Karpas-422 (cell line): ENCODE measurements at regions not wholly inside any gene's neighbourhood (a gene's known extent, or its start where the extent isn't known, plus 50 kb on each side); places are given as distances from the start of the nearest gene placed in this dataset.
"Not testable (repeated sequence)": the region's sequence is repeated elsewhere in the genome, so short reads cannot be mapped to it uniquely, and the experiment has no call there.

Experiments used
- DNase-seq: peaks from one replicate; pipeline ENCODE4 v3.0.0-alpha.2; 2015
- H2AFZ ChIP-seq: fragments of 200-600 bp; sonication (generic); 2 replicates; pipeline ENCODE4 v1.6.1; 2014; ENCODE audit warnings: antibody characterized with exemption, low read length, mixed read lengths
- H3K27ac ChIP-seq: fragments of 200-600 bp; sonication (generic); 2 replicates; pipeline ENCODE4 v1.5.1; 2014; ENCODE audit warnings: mild to moderate bottlenecking, low read length, moderate library complexity
- H3K27me3 ChIP-seq: fragments of 200-600 bp; sonication (generic); 2 replicates; pipeline ENCODE4 v1.6.1; 2014; ENCODE audit warnings: low read length, mixed read lengths
- H3K36me3 ChIP-seq: fragments of 200-600 bp; sonication (generic); 2 replicates; pipeline ENCODE4 v1.6.1; 2014; ENCODE audit warnings: low read length, mixed read lengths; ENCODE audit not compliant: insufficient read depth
- H3K4me1 ChIP-seq: fragments of 200-600 bp; sonication (generic); 2 replicates; pipeline ENCODE4 v1.6.1; 2014; ENCODE audit warnings: mild to moderate bottlenecking, low read length, mixed read lengths
- H3K4me2 ChIP-seq: fragments of 200-600 bp; sonication (generic); 2 replicates; pipeline ENCODE4 v1.6.1; 2014; ENCODE audit warnings: low read length, low read depth, mild to moderate bottlenecking; ENCODE audit not compliant: poor library complexity, severe bottlenecking
- H3K4me3 ChIP-seq: fragments of 200-600 bp; sonication (generic); 2 replicates; pipeline ENCODE4 v1.5.1; 2014; ENCODE audit warnings: mild to moderate bottlenecking, antibody characterized with exemption, low read length, mixed read lengths
- H3K79me2 ChIP-seq: fragments of 200-600 bp; sonication (generic); 2 replicates; pipeline ENCODE4 v1.6.1; 2014; ENCODE audit warnings: mild to moderate bottlenecking, low read length, mixed read lengths
- H3K9ac ChIP-seq: fragments of 200-600 bp; sonication (generic); 2 replicates; pipeline ENCODE4 v1.6.0; 2014; ENCODE audit warnings: low read length
- H3K9me2 ChIP-seq: fragments of 200-600 bp; sonication (generic), shearing (Covaris generic); replicated peaks from 2 replicates; pipeline ENCODE4 v1.6.0; 2014; ENCODE audit warnings: mild to moderate bottlenecking, low read length, moderate library complexity; ENCODE audit not compliant: insufficient read depth
- H3K9me3 ChIP-seq: fragments of 300-700, 200-600 bp; sonication (generic); 2 replicates; pipeline ENCODE4 v1.6.1; 2014; ENCODE audit warnings: low read length, mixed read lengths
- H4K20me1 ChIP-seq: fragments of 200-600 bp; sonication (generic); 2 replicates; pipeline ENCODE4 v1.6.1; 2014; ENCODE audit warnings: mild to moderate bottlenecking, antibody characterized with exemption, low read length, low read depth; ENCODE audit not compliant: insufficient read depth

- no peak overlapping the region for H3K9ac ChIP-seq
- H3K79me2 ChIP-seq = no peaks in the 10 kb centered on the region
- H3K4me2 ChIP-seq = no peak overlapping the region
- no peak overlapping the region for H2AFZ ChIP-seq
- no peak overlapping the region for H3K27ac ChIP-seq
- no peak for DNase-seq
- no peaks in the 10 kb centered on the region for H3K9me3 ChIP-seq
- no peaks in the 10 kb centered on the region for H3K36me3 ChIP-seq
- no peak overlapping the region for H3K4me3 ChIP-seq
- H3K9me2 ChIP-seq = no peaks in the 10 kb centered on the region
- no peaks in the 10 kb centered on the region for H3K4me1 ChIP-seq
- H3K27me3 ChIP-seq = no peaks in the 10 kb centered on the region
- H4K20me1 ChIP-seq = no peaks in the 10 kb centered on the region
Observed at GRCh38 chr14:30348445-30348844, 210.5 kb upstream of the G2E3 start.

DNA sequence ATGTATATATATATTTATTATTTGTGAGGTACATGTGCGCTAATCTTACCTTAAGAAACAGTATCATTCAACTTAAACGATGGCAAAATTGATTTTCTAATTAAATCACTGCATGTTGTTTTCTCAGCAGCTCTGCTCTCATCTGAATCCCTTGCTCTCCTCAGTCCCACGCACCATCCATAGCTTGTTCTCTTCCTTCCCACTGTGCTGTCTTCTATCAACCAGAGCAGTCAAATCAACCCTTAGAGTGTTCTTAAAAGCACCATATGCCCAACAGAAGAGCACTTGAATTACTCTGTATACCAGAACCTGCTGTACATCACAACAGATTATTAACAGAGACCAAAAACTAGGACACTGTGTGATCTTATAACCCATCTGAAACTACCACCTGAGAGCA is 209.4 kb upstream of the G2E3 start:
- Histone ChIP-seq H3K79me2 (no peaks in the 10 kb centered on the region), H3K9me2 (no peaks in the 10 kb centered on the region), H3K27ac (no peak overlapping the region), H3K9me3 (no peaks in the 10 kb centered on the region), H4K20me1 (no peaks in the 10 kb centered on the region), H3K4me3 (no peak overlapping the region), H3K9ac (no peak overlapping the region), H3K4me1 (no peaks in the 10 kb centered on the region), H3K4me2 (no peak overlapping the region), H2AFZ (no peak overlapping the region), H3K27me3 (no peaks in the 10 kb centered on the region), H3K36me3 (no peaks in the 10 kb centered on the region)
- DNase-seq = no peak

DNA sequence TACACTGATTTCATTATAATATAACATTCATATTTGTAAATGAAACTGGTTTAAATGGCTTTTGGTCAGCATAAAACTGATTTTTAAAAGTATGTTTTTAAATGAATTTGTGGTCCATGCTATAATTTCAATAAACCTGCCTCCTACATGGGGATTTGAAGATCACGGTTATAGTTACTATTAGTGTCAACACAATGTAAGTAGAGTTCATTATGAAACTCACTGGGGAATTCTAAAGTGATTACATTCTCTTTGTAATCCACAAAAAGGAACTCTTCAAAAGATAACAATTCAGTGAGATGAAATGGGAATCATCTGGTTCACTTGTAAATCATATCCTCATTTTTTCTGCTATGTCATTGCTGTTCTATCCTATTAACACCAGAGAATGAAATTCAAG is 204.5 kb upstream of the G2E3 start:
- no peak overlapping the region for H3K27ac ChIP-seq
- H3K4me2 ChIP-seq = no peak overlapping the region
- DNase-seq = no peak
- no peaks in the 10 kb centered on the region for H4K20me1 ChIP-seq
- H3K4me3 ChIP-seq = no peak overlapping the region
- H3K79me2 ChIP-seq = no peaks in the 10 kb centered on the region
- H3K9me3 ChIP-seq = no peaks in the 10 kb centered on the region
- H3K9ac ChIP-seq = no peak overlapping the region
- no peaks in the 10 kb centered on the region for H3K9me2 ChIP-seq
- no peak overlapping the region for H2AFZ ChIP-seq
- H3K27me3 ChIP-seq = no peaks in the 10 kb centered on the region
- H3K36me3 ChIP-seq = no peaks in the 10 kb centered on the region
- no peaks in the 10 kb centered on the region for H3K4me1 ChIP-seq

DNA sequence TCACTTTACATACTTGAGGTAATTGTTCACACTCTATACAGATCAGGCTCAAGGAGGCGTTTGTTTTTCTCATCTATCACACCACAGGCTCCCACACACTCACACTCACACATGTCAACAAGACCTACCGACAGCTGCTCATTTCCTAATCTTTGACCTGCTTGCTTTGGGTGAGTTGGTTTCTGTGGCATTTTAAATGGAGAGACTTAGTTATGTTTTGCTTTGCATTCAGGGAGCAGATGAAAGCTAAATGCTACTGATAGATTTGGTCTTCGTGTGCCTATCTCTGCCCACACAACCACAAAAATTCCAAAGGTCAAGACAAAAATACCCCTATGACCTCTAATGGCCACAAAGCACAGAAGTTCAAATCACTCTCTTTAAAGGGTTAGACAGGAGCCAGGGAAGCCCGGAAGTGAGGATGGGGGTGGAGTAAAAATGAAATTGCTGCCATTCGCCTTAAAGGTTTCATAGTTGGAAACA is 203.5 kb upstream of the G2E3 start:
- no peaks in the 10 kb centered on the region; the same call in 1 of the 2 replicates for H3K27me3 ChIP-seq
- H3K4me2 ChIP-seq = no peak overlapping the region
- H4K20me1 ChIP-seq = no peaks in the 10 kb centered on the region
- no peaks in the 10 kb centered on the region for H3K9me2 ChIP-seq
- no peak overlapping the region for H3K4me3 ChIP-seq
- no peak overlapping the region for H2AFZ ChIP-seq
- no peaks in the 10 kb centered on the region for H3K9me3 ChIP-seq
- no peak overlapping the region for H3K9ac ChIP-seq
- no peaks in the 10 kb centered on the region for H3K4me1 ChIP-seq
- no peaks in the 10 kb centered on the region for H3K79me2 ChIP-seq
- H3K27ac ChIP-seq = no peak overlapping the region
- no peaks in the 10 kb centered on the region for H3K36me3 ChIP-seq
- no peak for DNase-seq

DNA sequence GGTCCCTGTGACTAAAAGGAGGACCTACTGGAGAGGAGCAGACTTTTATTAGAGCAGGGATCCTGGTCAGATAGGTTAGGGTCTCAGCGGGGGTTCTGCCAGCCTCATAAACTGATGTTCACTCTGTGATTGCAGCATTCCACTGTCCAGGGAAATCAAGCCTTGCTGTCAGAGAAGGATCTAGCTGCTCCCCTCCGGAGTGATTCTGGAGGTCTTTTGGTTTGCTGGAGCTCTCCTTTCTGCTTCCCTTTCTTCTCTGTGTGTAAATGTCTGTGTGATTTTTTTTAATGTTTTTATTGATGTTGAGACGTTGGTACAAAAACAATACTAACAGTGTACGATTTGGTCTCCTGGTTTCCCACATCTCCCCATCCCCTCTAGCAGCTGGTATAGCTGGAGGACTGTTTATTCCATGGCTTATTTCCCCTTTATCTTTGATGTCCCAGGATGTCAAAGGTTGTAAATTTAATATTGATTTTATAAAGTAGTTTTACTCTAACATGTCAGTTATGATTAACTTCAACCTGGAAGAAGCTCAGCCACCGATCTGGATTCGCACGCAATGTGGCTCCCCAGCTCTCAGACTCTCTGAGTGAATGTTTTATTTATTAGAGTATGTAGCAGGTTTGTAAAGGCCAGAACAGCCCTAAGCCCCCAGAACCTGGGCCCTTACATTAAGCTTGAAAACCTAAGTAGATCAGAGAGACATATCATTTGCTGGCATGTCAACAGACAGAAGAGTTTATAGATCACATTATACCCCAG is 202.3 kb upstream of the G2E3 start:
- Histone ChIP-seq H3K9me2 (no peaks in the 10 kb centered on the region), H3K4me3 (no peak overlapping the region), H4K20me1 (no peaks in the 10 kb centered on the region), H3K36me3 (no peaks in the 10 kb centered on the region), H3K79me2 (no peaks in the 10 kb centered on the region), H3K27ac (no peak overlapping the region), H3K4me1 (no peaks in the 10 kb centered on the region), H2AFZ (no peak overlapping the region), H3K27me3 (no peaks in the 10 kb centered on the region; the same call in 1 of the 2 replicates), H3K9ac (no peak overlapping the region), H3K4me2 (no peak overlapping the region), H3K9me3 (no peaks in the 10 kb centered on the region)
- DNase-seq = no peak

DNA sequence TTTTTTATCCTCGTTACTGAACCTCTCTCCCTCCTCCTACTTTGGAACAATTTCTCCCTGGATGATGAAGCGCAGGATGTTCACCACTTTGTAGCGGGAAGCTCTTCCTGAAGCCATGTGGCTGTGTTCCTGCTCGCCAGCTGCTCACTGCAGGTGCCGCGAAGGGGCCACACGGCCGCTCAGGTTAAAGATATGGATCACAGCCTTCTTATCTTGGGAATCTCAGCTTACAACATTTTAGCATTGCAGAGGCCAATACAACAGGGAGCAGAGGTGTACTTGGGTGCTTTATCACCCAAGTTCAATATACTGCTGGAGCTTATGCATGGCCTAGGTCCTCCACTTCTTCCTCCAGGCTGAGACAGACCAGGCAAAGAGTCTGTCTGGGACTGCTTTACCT is 201.2 kb upstream of the G2E3 start:
- no peaks in the 10 kb centered on the region for H3K79me2 ChIP-seq
- H3K9me3 ChIP-seq = no peaks in the 10 kb centered on the region
- no peaks in the 10 kb centered on the region for H3K4me1 ChIP-seq
- H3K27ac ChIP-seq = no peak overlapping the region
- H3K4me2 ChIP-seq = no peak overlapping the region
- H4K20me1 ChIP-seq = no peaks in the 10 kb centered on the region
- no peak for DNase-seq
- H3K9ac ChIP-seq = no peak overlapping the region
- no peaks in the 10 kb centered on the region; the same call in 1 of the 2 replicates for H3K27me3 ChIP-seq
- no peak overlapping the region for H3K4me3 ChIP-seq
- no peak overlapping the region for H2AFZ ChIP-seq
- no peaks in the 10 kb centered on the region for H3K36me3 ChIP-seq
- H3K9me2 ChIP-seq = no peaks in the 10 kb centered on the region

DNA sequence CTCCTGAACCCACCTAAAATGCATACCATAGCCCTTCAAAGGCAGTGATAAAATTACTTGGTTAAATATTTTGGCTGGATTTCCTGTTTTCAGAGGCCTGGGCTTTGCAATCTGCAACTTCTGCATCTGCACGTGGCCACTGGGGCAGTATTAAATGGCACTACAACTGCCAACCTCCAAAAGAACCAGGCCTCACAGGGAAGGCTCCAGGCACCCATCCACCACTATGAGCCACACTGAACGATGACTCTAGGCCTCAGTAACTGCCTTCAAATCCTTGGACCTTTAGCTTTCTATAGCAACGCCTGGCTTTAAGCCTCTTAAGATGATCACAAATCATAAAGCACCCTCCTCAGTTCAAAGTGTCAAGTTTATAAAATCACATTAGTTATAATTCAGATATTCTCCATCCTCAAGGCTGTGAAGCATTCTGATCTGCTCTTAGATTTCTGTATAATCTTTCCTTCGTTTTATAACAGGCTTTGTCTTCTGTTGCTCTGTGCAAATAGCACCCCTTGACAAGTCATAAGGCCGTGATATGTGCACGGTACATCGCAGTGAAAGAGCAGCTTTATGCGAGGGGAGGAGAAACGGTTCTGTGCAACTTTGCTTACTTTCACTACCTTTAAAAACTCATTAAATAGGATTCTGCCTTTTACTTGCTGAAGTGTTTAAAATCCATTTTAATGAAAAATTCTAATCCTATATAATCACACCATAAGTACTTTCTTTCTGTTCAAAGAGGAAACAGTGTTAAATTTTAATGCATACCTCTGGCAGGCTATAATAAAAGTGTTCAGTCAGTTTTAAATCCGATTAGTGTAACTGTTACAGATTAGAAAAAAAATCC is 196.4 kb upstream of the G2E3 start:
- DNase-seq = no peak
- H3K4me2 ChIP-seq = no peak overlapping the region
- H3K27ac ChIP-seq = no peak overlapping the region
- H2AFZ ChIP-seq = no peak overlapping the region
- H3K9me2 ChIP-seq = no peaks in the 10 kb centered on the region
- no peaks in the 10 kb centered on the region for H4K20me1 ChIP-seq
- H3K36me3 ChIP-seq = no peaks in the 10 kb centered on the region
- no peaks in the 10 kb centered on the region for H3K4me1 ChIP-seq
- no peak overlapping the region for H3K9ac ChIP-seq
- H3K27me3 ChIP-seq = no peaks in the 10 kb centered on the region; the same call in 1 of the 2 replicates
- H3K9me3 ChIP-seq = no peaks in the 10 kb centered on the region
- H3K79me2 ChIP-seq = no peaks in the 10 kb centered on the region
- H3K4me3 ChIP-seq = no peak overlapping the region

- not testable (repeated sequence) for H3K27ac ChIP-seq, H3K36me3 ChIP-seq, DNase-seq, H3K9me2 ChIP-seq, H3K4me1 ChIP-seq, H3K4me2 ChIP-seq, H3K4me3 ChIP-seq, H4K20me1 ChIP-seq, H3K9me3 ChIP-seq, H3K9ac ChIP-seq, H3K79me2 ChIP-seq, H2AFZ ChIP-seq, H3K27me3 ChIP-seq
Observed at GRCh38 chr14:30363219-30363880, 195.6 kb upstream of the G2E3 start.
